DOHH2 (cell line): ENCODE measurements at regions not wholly inside any gene's neighbourhood (a gene's known extent, or its start where the extent isn't known, plus 50 kb on each side); places are given as distances from the start of the nearest gene placed in this dataset.

Source experiments
- CTCF ChIP-seq: fragments of 200-600 bp; sonication (generic); IDR thresholded peaks from one replicate; pipeline ENCODE4 v1.5.1; 2014; ENCODE audit warnings: antibody characterized with exemption, mild to moderate bottlenecking, low read depth, low read length; ENCODE audit not compliant: poor library complexity, severe bottlenecking
- EZH2phosphoT487 ChIP-seq: fragments of 200-600 bp; sonication (generic); IDR thresholded peaks from 2 replicates; pipeline ENCODE4 v1.6.1; 2017; ENCODE audit warnings: borderline replicate concordance, mild to moderate bottlenecking, antibody characterized with exemption, low read length, moderate library complexity, mixed read lengths

- peak; percentile 80 for TF ChIP-seq CTCF
- no peak for TF ChIP-seq EZH2phosphoT487
These were observed 266.5 kb downstream of the HRH4 start for GRCh38 chr18:24726727-24727492.
